ENCODE measurements at regions not wholly inside any gene's neighbourhood (a gene's known extent, or its start where the extent isn't known, plus 50 kb on each side); places are given as distances from the start of the nearest gene placed in this dataset.

GRCh38 chr10:31635415-31636065, 293.1 kb downstream of the ARHGAP12 start:
- no peak for DNase-seq

- no peak for DNase-seq
Measured at GRCh38 chr10:31635009-31635408, 293.6 kb downstream of the ARHGAP12 start.

GRCh38 chr10:31630861-31631567, 297.6 kb downstream of the ARHGAP12 start:
- no peak for DNase-seq

GRCh38 chr10:31625566-31625965, 303.1 kb downstream of the ARHGAP12 start:
- DNase-seq, result no peak

- DNase-seq, result no peak
Measured at GRCh38 chr10:31624611-31625010, 304.0 kb downstream of the ARHGAP12 start.

- no peak for DNase-seq
Measured at GRCh38 chr10:31623947-31624346, 304.7 kb downstream of the ARHGAP12 start.

GRCh38 chr10:31623466-31623865, 304.4 kb downstream of the ZEB1 start:
- no peak for DNase-seq

GRCh38 chr10:31622978-31623377, 304.0 kb downstream of the ZEB1 start:
- DNase-seq, result no peak

GRCh38 chr10:31621733-31622132, 302.7 kb downstream of the ZEB1 start:
- DNase-seq, result no peak

GRCh38 chr10:31620226-31621151, 301.5 kb downstream of the ZEB1 start:
- DNase-seq, result no peak

GRCh38 chr10:31619531-31620061, 300.6 kb downstream of the ZEB1 start:
- DNase-seq, result no peak

GRCh38 chr10:31618541-31619291, 299.7 kb downstream of the ZEB1 start:
- DNase-seq, result no peak

GRCh38 chr10:31617757-31618156, 298.7 kb downstream of the ZEB1 start:
- no peak for DNase-seq

GRCh38 chr10:31617133-31617532, 298.1 kb downstream of the ZEB1 start:
- no peak for DNase-seq

GRCh38 chr10:31615129-31615528, 296.1 kb downstream of the ZEB1 start:
- DNase-seq, result no peak

GRCh38 chr10:31614611-31615010, 295.6 kb downstream of the ZEB1 start:
- DNase-seq, result no peak

GRCh38 chr10:31612082-31612481, 293.1 kb downstream of the ZEB1 start:
- DNase-seq, result no peak

- DNase-seq, result no peak
Measured at GRCh38 chr10:31611161-31611560, 292.1 kb downstream of the ZEB1 start.

GRCh38 chr10:31607481-31607880, 288.5 kb downstream of the ZEB1 start:
- no peak for DNase-seq

- no peak for DNase-seq
Measured at GRCh38 chr10:31606841-31607240, 287.8 kb downstream of the ZEB1 start.

- no peak for DNase-seq
Measured at GRCh38 chr10:31605861-31606525, 287.0 kb downstream of the ZEB1 start.

- DNase-seq, result no peak
Measured at GRCh38 chr10:31605426-31605825, 286.4 kb downstream of the ZEB1 start.
